ENCODE measurements at regions not wholly inside any gene's neighbourhood (a gene's known extent, or its start where the extent isn't known, plus 50 kb on each side); places are given as distances from the start of the nearest gene placed in this dataset.

GRCh38 chrX:84709987-84710386 lies 207.7 kb upstream of the HDX start:
- 6% methylated on average over 2 of the region's 2 CpGs for WGBS (ENCODE audit: low lambda C conversion rate)
- H4K20me1 ChIP-seq (ENCODE audit: insufficient read depth): no peaks in the 10 kb centered on the region
- no peak overlapping the region for H3K4me3 ChIP-seq (ENCODE audit: low read depth in 2 of 2, low read length in 1 of 2)
- H3K9me2 ChIP-seq: no peaks in the 10 kb centered on the region
- no peaks in the 10 kb centered on the region for H3K27me3 ChIP-seq (ENCODE audit: insufficient read depth)
- no peak overlapping the region for H3K4me2 ChIP-seq
- TF ChIP-seq ZBTB33 (IDR thresholded peaks at IDR 0.05; ENCODE audit: borderline replicate concordance, low read depth): no peak
- TF ChIP-seq FOSL2 (IDR thresholded peaks at IDR 0.05; ENCODE audit: borderline replicate concordance, low read depth): no peak
- TF ChIP-seq RXRA (IDR thresholded peaks at IDR 0.05; ENCODE audit: borderline replicate concordance, low read depth): no peak
- TF ChIP-seq TAF1 (IDR thresholded peaks at IDR 0.05; ENCODE audit: borderline replicate concordance, low read depth, low read length): no peak
- TF ChIP-seq CHD2 (IDR thresholded peaks at IDR 0.05; ENCODE audit: low read length, partially characterized antibody): no peak
- TF ChIP-seq RFX5 (IDR thresholded peaks at IDR 0.05; ENCODE audit: low read length): no peak
- no peak overlapping the region for H2AFZ ChIP-seq (ENCODE audit: low read depth)
- CTCF ChIA-PET: no interaction called here
- no peaks in the 10 kb centered on the region for H3F3A ChIP-seq (replicated peaks; ENCODE audit: insufficient read depth)
- H3K4me1 ChIP-seq (ENCODE audit: control insufficient read depth in 1 of 2, insufficient read depth in 2 of 2, low read depth in 1 of 2, low read length in 1 of 2): no peaks in the 10 kb centered on the region
- no peaks in the 10 kb centered on the region for H3K36me3 ChIP-seq (replicated peaks in 1 of 2; ENCODE audit: control insufficient read depth in 1 of 2, insufficient read depth in 2 of 2, low read length in 1 of 2)
- POLR2A ChIA-PET: no interaction called here
- no peak overlapping the region for H3K9ac ChIP-seq
- no peaks in the 10 kb centered on the region for H3K79me2 ChIP-seq (ENCODE audit: insufficient read depth)
- H3K27ac ChIP-seq (ENCODE audit: low read depth in 2 of 2, low read length in 1 of 2): no peak overlapping the region
- DNase-seq: no peak
- no peaks in the 10 kb centered on the region for H3K9me3 ChIP-seq

- CTCF ChIA-PET: no interaction called here
- no peaks in the 10 kb centered on the region for H3K9me3 ChIP-seq
- H3K9ac ChIP-seq: no peak overlapping the region
- POLR2A ChIA-PET: no interaction called here
- TF ChIP-seq CTCF (IDR thresholded peaks at IDR 0.05) (no peak), MAX (IDR thresholded peaks at IDR 0.05; ENCODE audit: low read depth) (no peak), FOXJ3 (CRISPR knock-in tag; IDR thresholded peaks at IDR 0.05) (no peak), EP300 (IDR thresholded peaks at IDR 0.05; ENCODE audit: borderline replicate concordance in 1 of 2, low read depth in 1 of 2, low read length in 1 of 2) (no peak), RAD21 (IDR thresholded peaks at IDR 0.05; ENCODE audit: low read length) (no peak), TCF12 (IDR thresholded peaks at IDR 0.05) (no peak), NFIC (IDR thresholded peaks at IDR 0.05; ENCODE audit: borderline replicate concordance) (no peak), POLR2AphosphoS5 (IDR thresholded peaks at IDR 0.05; ENCODE audit: low read depth, low read length) (no peak), RCOR1 (IDR thresholded peaks at IDR 0.05; ENCODE audit: low read length) (no peak), FOXM1 (IDR thresholded peaks at IDR 0.05; ENCODE audit: low read depth) (no peak), SIN3A (IDR thresholded peaks at IDR 0.05; ENCODE audit: borderline replicate concordance, low read depth, low read length) (no peak), EZH2phosphoT487 (IDR thresholded peaks at IDR 0.05; ENCODE audit: borderline replicate concordance, low read depth) (no peak)
- no peaks in the 10 kb centered on the region for H3K4me1 ChIP-seq (ENCODE audit: control insufficient read depth in 1 of 2, insufficient read depth in 2 of 2, low read depth in 1 of 2, low read length in 1 of 2)
- H2AFZ ChIP-seq (ENCODE audit: low read depth): no peak overlapping the region
- no peak for DNase-seq
- no peak overlapping the region for H3K4me2 ChIP-seq
- H3K79me2 ChIP-seq (ENCODE audit: insufficient read depth): no peaks in the 10 kb centered on the region
- H3K27me3 ChIP-seq (ENCODE audit: insufficient read depth): no peaks in the 10 kb centered on the region
- no peak overlapping the region for H3K27ac ChIP-seq (ENCODE audit: low read depth in 2 of 2, low read length in 1 of 2)
- no peak overlapping the region for H3K4me3 ChIP-seq (ENCODE audit: low read depth in 2 of 2, low read length in 1 of 2)
- H3K36me3 ChIP-seq (replicated peaks in 1 of 2; ENCODE audit: control insufficient read depth in 1 of 2, insufficient read depth in 2 of 2, low read length in 1 of 2): no peaks in the 10 kb centered on the region
- no peaks in the 10 kb centered on the region for H3F3A ChIP-seq (replicated peaks; ENCODE audit: insufficient read depth)
- H4K20me1 ChIP-seq (ENCODE audit: insufficient read depth): no peaks in the 10 kb centered on the region
- no peaks in the 10 kb centered on the region for H3K9me2 ChIP-seq
- WGBS (ENCODE audit: low lambda C conversion rate): 6% methylated on average over 3 of the region's 3 CpGs
These were observed 208.4 kb upstream of the HDX start for GRCh38 chrX:84710611-84711010.
